A549 (cell line): ENCODE measurements at regions not wholly inside any gene's neighbourhood (a gene's known extent, or its start where the extent isn't known, plus 50 kb on each side); places are given as distances from the start of the nearest gene placed in this dataset.

Source experiments
- ATAC-seq, 2 experiments: fragments of 200-7000 bp in 1 of 2; fragments of >200 bp in 1 of 2; cut with Nextera tagmentation in 1 of 2; cut with Tn5 transposase in 1 of 2; 3 replicates each; pipeline versions ENCODE4 v1.8.0 to v1.9.1; 2018 to 2020; ENCODE audit warnings: mild to moderate bottlenecking in 1 of 2, moderate library complexity in 1 of 2
- CTCF ChIA-PET: fragments of 300-600 bp; sonication (Branson Sonifier 250); formaldehyde crosslinking; extraction: SDS; loops from one replicate; lab custom pipeline; 2021; ENCODE audit warnings: antibody characterized with exemption, inconsistent platforms; lab: Yijun Ruan, JAX
- POLR2A ChIA-PET: fragments of 350-600 bp; formaldehyde crosslinking; extraction: SDS; loops from one replicate; lab custom pipeline; 2021; ENCODE audit warnings: antibody characterized with exemption, inconsistent platforms; lab: Yijun Ruan, JAX
- DNase-seq, 2 experiments: peaks; one replicate each; pipeline versions ENCODE4 v3.0.0 to v3.0.0-alpha.2; 2011 to 2016; ENCODE audit warnings: low read depth in 1 of 2, low spot score in 1 of 2
- FAIRE-seq: peaks from 2 replicates; lab custom pipeline; 2011; peaks lifted over from hg19 to GRCh38; lab: Jason Lieb, UNC
- H3K27ac ChIP-seq, 2 experiments: fragments of >200 bp; sonication (Bioruptor Twin); formaldehyde crosslinking; 3 replicates each; pipeline ENCODE4 v1.5.1; 2016 to 2017
- H3K4me1 ChIP-seq: fragments of >200 bp; sonication (Bioruptor Twin); formaldehyde crosslinking; 3 replicates; pipeline ENCODE4 v1.6.1; 2016
- H3K4me2 ChIP-seq: fragments of >200 bp; sonication (Bioruptor Twin); formaldehyde crosslinking; 3 replicates; pipeline ENCODE4 v1.6.1; 2016
- H3K4me3 ChIP-seq: fragments of >200 bp; sonication (Bioruptor Twin); formaldehyde crosslinking; 3 replicates; pipeline ENCODE4 v1.5.1; 2016
- H3K9me3 ChIP-seq: fragments of >200 bp; sonication (Bioruptor Twin); formaldehyde crosslinking; 3 replicates; pipeline ENCODE4 v1.6.1; 2016
- CTCF ChIP-seq: fragments of >200 bp; sonication (Bioruptor Twin); formaldehyde crosslinking; IDR thresholded peaks from 3 replicates; pipeline ENCODE4 v1.5.1; 2016
- ELK1 ChIP-seq: fragments of 150-350 bp; IDR thresholded peaks from 2 replicates; pipeline ENCODE4 v1.6.1; 2014; ENCODE audit warnings: low read depth, mild to moderate bottlenecking, low read length
- HEYL ChIP-seq: fragments of 250-450 bp; sonication (Bioruptor Pico); IDR thresholded peaks from 2 replicates; pipeline ENCODE4 v1.8.0; 2021; ENCODE audit warnings: mild to moderate bottlenecking, moderate library complexity
- HOXB5 ChIP-seq: fragments of 250-450 bp; sonication (Bioruptor Pico); IDR thresholded peaks from 2 replicates; pipeline ENCODE4 v1.5.0; 2020; ENCODE audit warnings: mild to moderate bottlenecking, moderate library complexity
- JUNB ChIP-seq: fragments of >200 bp; sonication (Bioruptor Twin); formaldehyde crosslinking; IDR thresholded peaks from 2 replicates; pipeline ENCODE4 v1.6.1; 2016
- KDM5A ChIP-seq: fragments of 200-600 bp; sonication (generic); IDR thresholded peaks from 2 replicates; pipeline ENCODE4 v1.6.1; 2016; ENCODE audit warnings: antibody characterized with exemption, mild to moderate bottlenecking
- MAZ ChIP-seq: fragments of 150-350 bp; IDR thresholded peaks from 2 replicates; pipeline ENCODE4 v1.6.1; 2014; ENCODE audit warnings: antibody characterized with exemption, low read depth, low read length, borderline replicate concordance
- NFE2L2 ChIP-seq: fragments of 150-350 bp; conservative IDR thresholded peaks from 2 replicates; pipeline ENCODE4 v1.6.1; 2014; ENCODE audit warnings: low read length
- NPAS2 ChIP-seq: fragments of 250-450 bp; sonication (Bioruptor Pico); IDR thresholded peaks from 2 replicates; pipeline ENCODE4 v1.8.0; 2022; ENCODE audit warnings: mild to moderate bottlenecking, moderate library complexity, borderline replicate concordance
- RCOR1 ChIP-seq: fragments of 150-350 bp; IDR thresholded peaks from 2 replicates; pipeline ENCODE4 v1.6.1; 2014; ENCODE audit warnings: antibody characterized with exemption, low read length, low read depth
- RFX5 ChIP-seq: fragments of 450-650 bp; IDR thresholded peaks from 2 replicates; pipeline ENCODE4 v1.7.1; 2014; ENCODE audit warnings: antibody characterized with exemption, mild to moderate bottlenecking, moderate library complexity
- ZC3H11A ChIP-seq: fragments of 450-650 bp; IDR thresholded peaks from 2 replicates; pipeline ENCODE4 v1.6.1; 2014; ENCODE audit warnings: antibody characterized with exemption, mild to moderate bottlenecking
- ZFP36 ChIP-seq: fragments of 450-650 bp; IDR thresholded peaks from 2 replicates; pipeline ENCODE4 v1.6.1; 2014; ENCODE audit warnings: borderline replicate concordance; ENCODE audit not compliant: partially characterized antibody
- ZNF302 ChIP-seq: fragments of 250-450 bp; sonication (Bioruptor Pico); IDR thresholded peaks from 2 replicates; pipeline ENCODE4 v1.9.0; 2021; ENCODE audit warnings: inconsistent platforms, mild to moderate bottlenecking, moderate library complexity
- WGBS: methylation state at CpG from one replicate; pipeline ENCODE4 v1.1.6; 2017; ENCODE audit errors: missing lambda C conversion rate; 5-methylcytosine and 5-hydroxymethylcytosine counted together
- TF ChIP-seq, protein P1 (sequence below): IDR thresholded peaks from 2 replicates; pipeline ENCODE4 v1.6.1; 2012
- TF ChIP-seq, protein P2 (sequence below): fragments of >200 bp; sonication (Bioruptor Twin); formaldehyde crosslinking; IDR thresholded peaks from 3 replicates; pipeline ENCODE4 v1.6.1; 2016

DNA sequence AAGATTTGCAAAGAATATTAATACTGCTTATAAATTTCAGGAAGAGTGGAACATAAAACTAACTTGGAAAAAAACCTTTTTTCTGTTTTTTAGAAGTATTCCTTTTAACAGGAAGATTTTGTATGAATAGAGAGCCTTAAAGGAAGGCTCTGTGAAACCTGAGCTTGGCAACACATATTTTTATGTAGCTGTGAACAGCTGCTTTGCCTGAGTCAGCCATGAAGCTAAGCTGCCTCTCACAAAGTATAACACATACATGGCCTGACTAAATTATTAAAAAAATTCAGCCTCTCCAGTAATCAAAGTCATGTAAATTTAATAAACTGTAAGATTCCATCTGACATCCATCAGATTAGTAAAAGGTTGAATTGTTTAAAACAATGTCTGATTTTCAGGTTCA, 547.5 kb downstream of the ELAVL2 start (continued):
- TF ChIP-seq ELK1 (no peak), HOXB5 (CRISPR knock-in tag) (no peak), NPAS2 (CRISPR knock-in tag) (no peak), HEYL (CRISPR knock-in tag) (no peak)
- TF ChIP-seq, protein P1, sequence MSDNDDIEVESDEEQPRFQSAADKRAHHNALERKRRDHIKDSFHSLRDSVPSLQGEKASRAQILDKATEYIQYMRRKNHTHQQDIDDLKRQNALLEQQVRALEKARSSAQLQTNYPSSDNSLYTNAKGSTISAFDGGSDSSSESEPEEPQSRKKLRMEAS = no peak

- Histone ChIP-seq H3K4me1 (no peaks in the 10 kb centered on the region), H3K4me3 (no peak overlapping the region), H3K9me3 (no peaks in the 10 kb centered on the region), H3K27ac (no peak overlapping the region), H3K4me2 (no peak overlapping the region)
- no peak for FAIRE-seq
- ATAC-seq = no peak
- WGBS = 2% methylated on average over 1 of the region's 1 CpG
- DNase-seq = no peak
- ChIA-PET CTCF (interaction anchor here (0.7 kb wide), 1 partner anchor 87 kb away, joined by 3 read pairs; no protein-coding TSS in a partner anchor), POLR2A (no interaction called here)
- TF ChIP-seq ZNF302 (CRISPR knock-in tag) (no peak), RFX5 (no peak), MAZ (no peak), ZFP36 (no peak), NFE2L2 (no peak), RCOR1 (no peak)
These were observed 538.6 kb downstream of the ELAVL2 start for GRCh38 chr9:23287390-23287789.

GRCh38 chr9:23288545-23288944, 537.5 kb downstream of the ELAVL2 start:
- ATAC-seq (no peak), FAIRE-seq (no peak), DNase-seq (no peak)
- CTCF ChIA-PET = interaction anchor here (0.6 kb wide), 1 partner anchor 1936 kb away, joined by 3 read pairs; no protein-coding TSS in a partner anchor
- no peaks in the 10 kb centered on the region for H3K9me3 ChIP-seq
- H3K27ac ChIP-seq = no peak overlapping the region
- H3K4me3 ChIP-seq = no peak overlapping the region
- H3K4me1 ChIP-seq = no peaks in the 10 kb centered on the region
- POLR2A ChIA-PET = no interaction called here
- 0% methylated on average over 4 of the region's 4 CpGs for WGBS
- TF ChIP-seq ZC3H11A = no peak
- TF ChIP-seq, protein P2, sequence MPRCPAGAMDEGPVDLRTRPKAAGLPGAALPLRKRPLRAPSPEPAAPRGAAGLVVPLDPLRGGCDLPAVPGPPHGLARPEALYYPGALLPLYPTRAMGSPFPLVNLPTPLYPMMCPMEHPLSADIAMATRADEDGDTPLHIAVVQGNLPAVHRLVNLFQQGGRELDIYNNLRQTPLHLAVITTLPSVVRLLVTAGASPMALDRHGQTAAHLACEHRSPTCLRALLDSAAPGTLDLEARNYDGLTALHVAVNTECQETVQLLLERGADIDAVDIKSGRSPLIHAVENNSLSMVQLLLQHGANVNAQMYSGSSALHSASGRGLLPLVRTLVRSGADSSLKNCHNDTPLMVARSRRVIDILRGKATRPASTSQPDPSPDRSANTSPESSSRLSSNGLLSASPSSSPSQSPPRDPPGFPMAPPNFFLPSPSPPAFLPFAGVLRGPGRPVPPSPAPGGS = no peak
- TF ChIP-seq, all 56 proteins: peak for 0
- no peak overlapping the region for H3K4me2 ChIP-seq

GRCh38 chr9:23290973-23291372, 535.1 kb downstream of the ELAVL2 start:
- ChIA-PET POLR2A (no interaction called here), CTCF (no interaction called here)
- 11% methylated on average over 4 of the region's 4 CpGs for WGBS
- Histone ChIP-seq H3K9me3 (no peaks in the 10 kb centered on the region), H3K4me2 (no peak overlapping the region), H3K4me3 (no peak overlapping the region), H3K4me1 (no peaks in the 10 kb centered on the region), H3K27ac (no peak overlapping the region)
- TF ChIP-seq KDM5A = no peak
- no peak for TF ChIP-seq JUNB
- no peak for TF ChIP-seq CTCF
- no peak for ATAC-seq
- FAIRE-seq = no peak
- DNase-seq = no peak
